Activated T-helper 1 cell treated with anti-CD3 and anti-CD28 coated beads, Interleukin-12 subunit alpha, Interleukin-12 subunit beta, Interleukin-2, Interleukin-4 antibody, amounts not matched to agents 30 ng/mL and 10 ng/mL and 1 ng/mL, durations not matched to agents 14 hours and 24 hours and 36 hours (primary cell): ENCODE measurements at regions not wholly inside any gene's neighbourhood (a gene's known extent, or its start where the extent isn't known, plus 50 kb on each side); places are given as distances from the start of the nearest gene placed in this dataset.

Experiments
- DNase-seq: peaks from one replicate; pipeline ENCODE4 v3.0.0; 2021; ENCODE audit warnings: low spot score
- H3K27ac Mint-ChIP-seq: one replicate; pipeline ENCODE4 v1.8.0; 2021; ENCODE audit warnings: mild to moderate bottlenecking, mixed read lengths
- H3K27me3 Mint-ChIP-seq: one replicate; pipeline ENCODE4 v1.8.0; 2022; ENCODE audit warnings: mild to moderate bottlenecking, moderate library complexity, mixed read lengths; ENCODE audit not compliant: insufficient read depth
- H3K36me3 Mint-ChIP-seq: one replicate; pipeline ENCODE4 v1.8.0; 2021; ENCODE audit warnings: low read depth, mixed read lengths
- H3K4me1 Mint-ChIP-seq: one replicate; pipeline ENCODE4 v1.8.0; 2021; ENCODE audit warnings: low read depth, mixed read lengths
- H3K4me3 Mint-ChIP-seq: one replicate; pipeline ENCODE4 v1.8.0; 2021; ENCODE audit warnings: mild to moderate bottlenecking, moderate library complexity, mixed read lengths
- H3K9me3 Mint-ChIP-seq: one replicate; pipeline ENCODE4 v1.8.0; 2021; ENCODE audit warnings: mixed read lengths
- intact Hi-C: fragments of 100-400 bp; cut with micrococcal nuclease; formaldehyde crosslinking; loops from one replicate; pipeline ENCODE4 v1.15.1; 2024

DNA sequence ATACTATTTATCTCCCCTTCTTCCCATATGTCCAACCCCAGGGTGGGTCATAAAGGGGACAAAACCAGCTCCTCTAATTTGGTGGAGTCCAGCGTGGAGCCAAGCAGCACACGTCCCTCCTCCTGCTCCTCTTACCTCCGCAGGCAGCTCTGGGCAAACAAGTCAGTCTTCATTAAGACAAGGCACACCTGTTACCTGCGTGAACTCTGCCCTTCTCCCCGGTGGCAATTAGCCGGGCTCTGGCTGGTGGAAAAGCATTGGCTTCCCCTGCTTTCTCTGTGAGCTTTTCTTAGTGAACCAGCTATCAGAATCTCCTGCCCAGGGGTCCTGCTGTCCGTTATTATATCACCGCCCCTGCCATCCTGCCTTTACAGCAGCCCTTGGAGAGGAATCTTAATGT, 418.7 kb upstream of the CADM1 start:
- DNase-seq = no peak
- H3K4me1 Mint-ChIP-seq = peaks cover 12% of the 10 kb centered on the region
- intact Hi-C loops = no loop called here
- H3K36me3 Mint-ChIP-seq = no peaks in the 10 kb centered on the region
- H3K9me3 Mint-ChIP-seq = peaks cover 8% of the 10 kb centered on the region
- H3K4me3 Mint-ChIP-seq = no peak overlapping the region
- H3K27me3 Mint-ChIP-seq = no peaks in the 10 kb centered on the region
- H3K27ac Mint-ChIP-seq = no peak overlapping the region

DNA sequence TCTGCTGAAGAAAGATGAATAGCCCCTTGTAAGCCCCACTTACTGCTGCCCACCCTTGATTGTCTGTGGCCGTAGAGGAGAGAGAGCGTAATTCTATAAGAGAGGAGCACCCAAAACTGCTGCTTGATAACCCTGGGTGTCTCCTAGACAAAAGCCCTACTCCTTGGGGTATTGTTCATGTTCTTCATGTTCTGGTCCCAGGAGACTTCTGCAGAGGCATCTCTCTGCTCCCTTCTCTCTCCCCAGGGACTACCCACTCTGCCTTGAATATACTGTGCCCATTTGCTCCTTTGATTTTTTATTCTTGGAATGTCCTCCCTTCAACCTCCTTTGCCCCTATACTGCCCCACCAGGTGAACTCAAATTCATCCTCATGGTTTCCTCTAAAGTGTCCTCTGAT, 417.8 kb upstream of the CADM1 start:
- no peaks in the 10 kb centered on the region for H3K36me3 Mint-ChIP-seq
- peaks cover 8% of the 10 kb centered on the region for H3K9me3 Mint-ChIP-seq
- no peak overlapping the region for H3K4me3 Mint-ChIP-seq
- H3K4me1 Mint-ChIP-seq = peaks cover 12% of the 10 kb centered on the region
- intact Hi-C loops = no loop called here
- H3K27ac Mint-ChIP-seq = no peak overlapping the region
- DNase-seq = no peak
- H3K27me3 Mint-ChIP-seq = peaks cover under 1% of the 10 kb centered on the region

DNA sequence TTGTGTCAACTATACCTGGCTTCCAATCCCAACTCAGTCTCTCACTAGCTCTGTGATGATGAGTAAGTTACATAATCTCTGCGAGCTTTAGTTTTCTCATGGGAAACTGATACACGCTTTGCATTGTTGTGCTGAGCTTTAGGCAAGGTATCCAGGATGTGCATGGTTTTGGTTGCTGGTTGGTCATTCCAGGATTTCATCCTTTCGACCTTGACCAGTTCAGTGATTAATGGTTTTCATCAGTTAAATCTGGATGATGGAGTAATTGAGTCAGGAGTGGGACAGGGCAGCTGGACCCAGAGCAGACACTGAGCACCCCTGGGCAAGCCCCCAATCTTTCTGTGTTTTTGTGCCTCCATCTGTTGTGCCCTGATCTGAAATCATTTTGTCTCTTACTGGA, 417.3 kb upstream of the CADM1 start:
- peaks cover 8% of the 10 kb centered on the region for H3K9me3 Mint-ChIP-seq
- peaks cover 12% of the 10 kb centered on the region for H3K4me1 Mint-ChIP-seq
- no peak overlapping the region for H3K27ac Mint-ChIP-seq
- H3K36me3 Mint-ChIP-seq = no peaks in the 10 kb centered on the region
- intact Hi-C loops = no loop called here
- no peak for DNase-seq
- no peak overlapping the region for H3K4me3 Mint-ChIP-seq
- H3K27me3 Mint-ChIP-seq = peaks cover 2% of the 10 kb centered on the region

DNA sequence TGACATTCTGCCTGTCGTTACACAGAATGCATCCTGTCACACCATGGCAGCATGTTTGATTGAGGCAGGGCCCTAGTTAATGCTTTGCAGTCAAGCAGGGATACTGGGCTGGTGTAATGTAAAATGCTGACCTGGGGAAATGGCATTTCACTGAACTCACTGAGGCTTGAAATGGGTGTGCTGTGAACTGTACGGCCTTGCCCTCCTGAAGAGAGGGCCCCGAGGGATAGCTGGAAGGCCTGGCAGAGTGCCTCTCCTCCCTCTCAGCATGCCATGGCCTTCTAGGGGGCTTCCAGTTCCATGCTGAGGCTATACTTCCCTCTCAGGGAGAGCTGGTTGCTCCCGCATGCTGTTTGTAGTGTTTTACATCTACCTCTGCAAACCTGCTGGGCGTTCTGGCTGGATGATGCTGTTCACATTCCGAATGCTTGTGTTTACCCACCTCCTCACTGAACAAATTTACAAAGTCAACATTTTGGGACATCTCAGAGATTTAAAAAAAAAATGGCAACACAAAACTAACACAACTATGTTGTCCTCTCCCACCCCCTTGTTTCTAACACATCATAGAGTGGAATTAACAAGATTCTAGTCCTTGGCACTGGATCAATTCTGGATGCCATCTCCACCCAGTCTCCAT, 416.7 kb upstream of the CADM1 start:
- Mint-ChIP-seq H3K27me3 (peaks cover 2% of the 10 kb centered on the region), H3K27ac (no peak overlapping the region), H3K4me3 (no peak overlapping the region), H3K4me1 (peaks cover 12% of the 10 kb centered on the region), H3K36me3 (no peaks in the 10 kb centered on the region), H3K9me3 (peaks cover 5% of the 10 kb centered on the region)
- intact Hi-C loops = no loop called here
- no peak for DNase-seq

DNA sequence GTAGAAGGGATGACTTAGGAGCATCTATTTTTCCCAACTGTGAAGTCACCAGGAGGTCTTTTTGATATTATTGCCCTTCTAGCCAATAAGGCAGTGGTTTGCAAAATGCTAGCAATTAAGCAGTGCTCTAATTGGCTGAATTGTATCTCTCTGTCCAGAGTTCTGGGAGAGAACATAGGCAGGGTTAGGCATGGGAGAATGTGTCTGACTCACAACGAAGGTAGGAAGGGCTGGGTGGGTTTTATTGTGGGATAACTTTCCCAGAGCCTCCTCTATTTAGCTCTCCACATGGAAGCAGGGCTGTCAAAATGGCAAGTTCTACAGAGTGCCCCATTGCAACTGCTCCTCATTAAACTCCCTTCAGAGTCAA, 415.9 kb upstream of the CADM1 start:
- no peak overlapping the region for H3K27ac Mint-ChIP-seq
- H3K36me3 Mint-ChIP-seq = no peaks in the 10 kb centered on the region
- intact Hi-C loops = no loop called here

DNA sequence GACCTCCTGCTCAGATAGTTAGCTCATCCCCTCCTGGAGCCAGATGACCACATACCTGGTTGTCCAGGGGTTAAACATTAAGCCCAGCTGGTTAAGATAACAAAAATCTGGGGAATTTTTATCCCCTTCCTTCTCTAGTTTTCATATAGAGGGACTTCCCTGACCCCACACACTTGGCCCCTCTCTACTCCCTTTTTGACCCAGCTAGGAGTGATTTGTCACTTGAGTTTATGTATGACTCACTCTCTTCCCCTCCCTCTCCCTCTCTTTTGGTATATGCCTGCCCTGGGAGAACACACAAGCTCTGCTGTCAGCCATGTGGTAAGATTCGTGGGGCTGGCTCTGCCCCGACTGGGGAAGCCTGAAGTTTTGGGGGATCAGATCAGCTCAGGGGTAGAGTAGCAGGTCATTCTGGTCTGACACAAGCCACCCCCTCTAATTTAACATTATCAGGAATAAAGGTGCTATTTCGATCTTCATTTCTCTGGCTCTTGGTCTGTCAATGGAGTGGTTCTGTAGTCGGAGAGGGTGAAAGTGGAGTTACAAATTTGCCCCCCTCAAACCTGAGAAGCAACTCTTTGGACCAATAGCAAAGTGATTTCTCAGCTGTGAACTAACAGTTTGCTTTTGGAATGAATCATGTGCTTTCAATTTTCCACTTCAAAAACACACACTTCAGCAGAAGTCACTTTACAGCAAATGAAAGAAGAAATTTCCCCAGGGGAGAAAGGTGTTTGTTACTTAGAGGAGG, 415.3 kb upstream of the CADM1 start:
- Mint-ChIP-seq H3K36me3 (no peaks in the 10 kb centered on the region), H3K4me1 (no peaks in the 10 kb centered on the region)

More for the DNA sequence above, 415.9 kb upstream of the CADM1 start:
- no peak overlapping the region for H3K4me3 Mint-ChIP-seq
- H3K27me3 Mint-ChIP-seq = peaks cover 2% of the 10 kb centered on the region
- H3K4me1 Mint-ChIP-seq = peaks cover 5% of the 10 kb centered on the region
- DNase-seq = no peak
- H3K9me3 Mint-ChIP-seq = no peaks in the 10 kb centered on the region

DNA sequence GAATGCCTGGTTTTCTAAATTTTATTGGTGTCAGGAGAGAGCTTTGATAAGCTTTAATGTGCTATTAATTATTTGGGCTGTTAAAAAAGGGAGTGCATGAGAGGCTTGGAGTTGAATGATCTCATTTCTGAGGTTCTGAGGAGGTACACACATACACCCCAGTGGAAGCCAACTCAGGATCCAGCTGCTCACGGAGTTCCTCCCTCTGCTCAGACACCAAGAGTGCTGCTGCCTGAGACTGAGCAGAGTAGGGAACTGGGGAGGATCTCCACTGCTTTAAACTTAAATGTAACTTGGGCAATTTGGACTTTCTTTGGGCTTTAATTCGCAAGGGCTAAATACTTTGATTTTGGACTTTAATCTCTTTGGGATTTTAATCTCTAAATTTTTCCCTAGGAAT, 414.4 kb upstream of the CADM1 start:
- Mint-ChIP-seq H3K4me1 (no peaks in the 10 kb centered on the region), H3K4me3 (no peak overlapping the region), H3K27ac (no peak overlapping the region), H3K27me3 (peaks cover 2% of the 10 kb centered on the region), H3K36me3 (no peaks in the 10 kb centered on the region), H3K9me3 (no peaks in the 10 kb centered on the region)
- no peak for DNase-seq
- intact Hi-C loops = no loop called here

More for the DNA sequence above, 415.3 kb upstream of the CADM1 start:
- no peak overlapping the region for H3K4me3 Mint-ChIP-seq
- peaks cover 2% of the 10 kb centered on the region for H3K27me3 Mint-ChIP-seq
- H3K27ac Mint-ChIP-seq = peak overlapping the region; percentile 84
- intact Hi-C loops = no loop called here
- no peak for DNase-seq
- no peaks in the 10 kb centered on the region for H3K9me3 Mint-ChIP-seq

DNA sequence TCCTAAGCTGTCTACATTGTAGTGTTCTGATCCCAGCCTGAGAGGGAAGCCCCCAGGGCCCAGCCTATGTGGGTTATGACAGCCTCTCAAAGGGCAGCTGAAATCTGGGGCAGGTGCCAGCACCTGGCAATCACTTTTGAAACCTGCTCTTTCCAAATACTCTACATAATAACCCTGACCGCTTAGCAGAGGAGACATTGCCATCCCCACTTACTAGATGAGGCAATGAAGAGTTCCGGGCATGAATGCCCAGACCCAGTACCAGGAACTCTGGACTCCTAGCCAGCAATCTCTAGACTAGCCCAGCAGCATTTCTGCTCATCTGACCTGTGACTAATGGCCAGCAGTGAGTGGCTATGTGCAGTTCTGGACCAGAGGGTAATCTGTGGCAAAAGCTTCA, 412.4 kb upstream of the CADM1 start:
- H3K27me3 Mint-ChIP-seq = peaks cover 2% of the 10 kb centered on the region
- no peak for DNase-seq
- no peak overlapping the region for H3K27ac Mint-ChIP-seq
- no peaks in the 10 kb centered on the region for H3K4me1 Mint-ChIP-seq
- no peaks in the 10 kb centered on the region for H3K36me3 Mint-ChIP-seq
- no peaks in the 10 kb centered on the region for H3K9me3 Mint-ChIP-seq
- intact Hi-C loops = no loop called here
- H3K4me3 Mint-ChIP-seq = no peak overlapping the region

DNA sequence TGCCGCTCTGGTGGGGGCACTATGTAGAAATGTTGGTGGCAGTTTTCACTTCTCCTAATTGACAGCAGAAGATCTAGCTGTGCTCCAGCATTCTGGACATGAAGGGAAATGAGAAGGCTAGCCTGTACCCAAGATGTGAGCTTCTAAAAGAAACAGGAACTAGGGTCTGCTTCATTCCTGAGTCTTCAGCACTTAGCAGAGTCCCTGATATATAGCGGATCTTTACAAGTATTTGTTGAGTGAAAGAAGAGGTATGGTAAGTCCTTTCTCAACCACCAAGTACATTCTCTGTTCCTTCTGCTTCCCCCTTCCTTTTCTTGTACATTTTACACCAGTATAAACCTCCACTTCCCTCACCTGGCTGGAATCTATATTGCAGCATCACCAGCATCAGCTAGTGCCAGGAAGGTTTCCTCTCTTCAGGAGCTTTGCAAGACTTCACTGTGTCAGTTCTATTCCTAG, 408.3 kb upstream of the CADM1 start:
- intact Hi-C loops = no loop called here
- H3K27me3 Mint-ChIP-seq = peaks cover 2% of the 10 kb centered on the region
- no peaks in the 10 kb centered on the region for H3K9me3 Mint-ChIP-seq
- no peaks in the 10 kb centered on the region for H3K4me1 Mint-ChIP-seq
- H3K36me3 Mint-ChIP-seq = no peaks in the 10 kb centered on the region
- no peak for DNase-seq
- H3K27ac Mint-ChIP-seq = no peak overlapping the region
- no peak overlapping the region for H3K4me3 Mint-ChIP-seq

DNA sequence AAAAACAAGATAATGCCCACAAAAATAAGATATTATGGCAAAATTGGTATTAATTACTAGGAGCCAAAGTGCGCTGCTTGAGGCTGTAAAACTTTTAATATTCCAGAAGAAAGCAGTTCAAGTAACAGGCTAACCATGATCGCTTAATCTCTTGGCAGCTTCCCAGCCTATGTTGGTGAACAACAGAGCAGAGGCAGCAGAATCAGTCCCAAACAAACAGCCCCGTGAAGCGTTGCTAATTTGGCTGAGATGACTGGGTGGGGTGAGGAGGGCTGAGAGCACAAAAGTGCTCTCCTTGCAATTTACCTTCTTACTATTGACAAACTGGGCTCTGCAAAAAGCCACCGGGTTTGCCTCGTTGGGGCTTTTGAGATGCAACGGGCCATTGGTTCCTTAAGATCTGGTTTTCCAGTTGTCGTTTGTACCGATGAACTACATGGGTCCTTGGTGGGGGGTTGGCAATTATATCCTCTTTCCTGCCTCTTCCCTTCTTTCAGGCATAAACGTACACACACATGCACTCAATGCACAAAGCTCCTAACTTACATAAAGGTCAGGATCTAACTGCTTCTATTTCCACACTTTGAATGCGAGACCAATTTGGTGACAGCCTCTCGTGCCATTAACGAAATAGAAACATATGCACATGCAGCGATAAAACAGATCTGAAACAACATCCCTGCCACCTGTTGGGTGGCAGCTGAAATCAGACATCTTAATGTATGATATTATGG, 407.6 kb upstream of the CADM1 start:
- H3K27me3 Mint-ChIP-seq = no peaks in the 10 kb centered on the region
- intact Hi-C loops = no loop called here
- H3K27ac Mint-ChIP-seq = no peak overlapping the region
- DNase-seq = no peak
- H3K4me1 Mint-ChIP-seq = no peaks in the 10 kb centered on the region
- no peaks in the 10 kb centered on the region for H3K36me3 Mint-ChIP-seq
- no peaks in the 10 kb centered on the region for H3K9me3 Mint-ChIP-seq
- H3K4me3 Mint-ChIP-seq = no peak overlapping the region

DNA sequence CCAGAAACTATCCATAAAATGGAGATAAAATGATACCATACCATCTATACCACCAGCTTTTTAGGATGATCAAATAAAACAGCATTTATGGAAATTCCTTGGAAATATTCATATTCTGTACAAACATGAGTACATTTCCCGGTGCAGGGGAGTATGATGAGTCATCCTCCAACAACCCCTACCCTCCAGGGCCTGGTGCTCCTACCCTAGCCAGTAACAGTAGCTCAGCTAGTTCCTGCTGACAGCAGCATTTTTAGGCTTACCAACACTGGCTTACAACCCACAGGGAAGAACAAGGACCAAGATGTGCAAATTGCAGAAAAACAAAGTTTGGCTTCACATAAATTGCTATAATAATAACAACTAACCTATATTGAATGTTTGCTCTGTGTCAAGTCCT, 406.2 kb upstream of the CADM1 start:
- no peaks in the 10 kb centered on the region for H3K4me1 Mint-ChIP-seq
- H3K36me3 Mint-ChIP-seq = no peaks in the 10 kb centered on the region
- H3K4me3 Mint-ChIP-seq = no peak overlapping the region

DNA sequence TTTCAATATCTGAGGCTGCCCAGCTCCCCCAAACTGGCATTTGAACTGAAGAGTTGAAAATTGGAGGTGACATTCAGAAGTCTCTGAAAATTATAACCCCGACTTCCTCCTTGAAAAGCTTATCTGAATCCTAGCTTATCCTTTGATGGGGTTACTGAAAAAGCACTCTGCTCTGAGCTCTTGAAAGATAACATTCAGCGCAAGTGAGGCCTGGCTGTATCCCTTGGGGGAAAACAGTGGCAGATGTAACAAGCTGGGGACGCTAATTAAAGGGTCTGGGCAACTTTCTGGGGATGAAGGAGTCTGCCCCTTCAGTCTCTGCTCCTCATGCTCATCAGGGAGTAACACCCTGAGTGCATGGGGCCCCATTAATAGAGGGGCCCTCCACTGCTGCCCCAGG, 402.0 kb upstream of the CADM1 start:
- H3K4me1 Mint-ChIP-seq = no peaks in the 10 kb centered on the region

More for the DNA sequence above, 406.2 kb upstream of the CADM1 start:
- DNase-seq = no peak
- Mint-ChIP-seq H3K9me3 (no peaks in the 10 kb centered on the region), H3K27me3 (no peaks in the 10 kb centered on the region), H3K27ac (no peak overlapping the region)
- intact Hi-C loops = no loop called here

DNA sequence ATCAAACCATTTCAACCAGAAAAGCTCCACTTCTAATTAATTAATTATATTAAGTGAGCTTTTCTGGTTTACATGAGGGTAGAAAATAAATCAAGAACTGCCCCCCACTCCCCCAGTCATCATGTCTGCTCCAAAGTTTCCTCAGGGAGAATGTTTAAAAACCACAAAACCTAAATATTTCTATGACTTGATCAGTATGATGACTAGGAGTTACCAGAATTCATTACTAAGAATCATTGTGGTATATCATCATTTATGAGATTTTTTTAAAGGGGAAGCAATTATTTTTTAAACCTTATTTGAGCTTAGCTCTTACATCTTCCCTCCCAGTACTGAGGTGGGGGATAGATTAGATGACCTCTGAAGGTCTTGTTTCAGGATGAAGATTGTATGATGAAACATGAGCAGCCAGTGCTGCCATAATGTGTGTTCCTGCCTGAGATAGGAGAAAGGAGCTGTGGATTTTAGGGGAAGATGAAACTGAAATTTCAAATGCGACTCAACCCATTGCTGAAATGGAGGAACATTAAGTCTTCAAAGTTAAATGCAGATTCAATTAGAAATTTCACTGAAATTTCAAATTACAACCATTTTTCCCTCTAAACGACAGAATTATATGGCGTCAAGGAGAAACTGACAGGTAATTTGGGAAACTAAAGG, 401.3 kb upstream of the CADM1 start:
- Mint-ChIP-seq H3K36me3 (no peaks in the 10 kb centered on the region), H3K27me3 (peaks cover 1% of the 10 kb centered on the region), H3K27ac (no peak overlapping the region), H3K9me3 (no peaks in the 10 kb centered on the region), H3K4me1 (no peaks in the 10 kb centered on the region), H3K4me3 (no peak overlapping the region)
- no peak for DNase-seq
- intact Hi-C loops = no loop called here

More for the DNA sequence above, 402.0 kb upstream of the CADM1 start:
- Mint-ChIP-seq H3K27ac (no peak overlapping the region), H3K27me3 (peaks cover 1% of the 10 kb centered on the region), H3K4me3 (no peak overlapping the region), H3K36me3 (no peaks in the 10 kb centered on the region), H3K9me3 (no peaks in the 10 kb centered on the region)
- DNase-seq = no peak
- intact Hi-C loops = no loop called here
